SU-DHL-6 (cell line): ENCODE measurements at regions not wholly inside any gene's neighbourhood (a gene's known extent, or its start where the extent isn't known, plus 50 kb on each side); places are given as distances from the start of the nearest gene placed in this dataset.

Source experiments
- CTCF ChIP-seq: fragments of 200-600 bp; sonication (generic); IDR thresholded peaks from one replicate; pipeline ENCODE4 v1.5.1; 2017; ENCODE audit warnings: antibody characterized with exemption, mild to moderate bottlenecking, low read length, moderate library complexity; ENCODE audit not compliant: insufficient read depth, poor library complexity, severe bottlenecking
- EZH2phosphoT487 ChIP-seq: fragments of 200-600 bp; sonication (generic), shearing (Covaris generic); conservative IDR thresholded peaks from 2 replicates; pipeline ENCODE4 v1.6.1; 2018; ENCODE audit warnings: mild to moderate bottlenecking, antibody characterized with exemption, low read length, moderate library complexity, mixed read lengths

- TF ChIP-seq CTCF (no peak), EZH2phosphoT487 (no peak)
Observed at GRCh38 chr4:180657881-180658280, 1585.3 kb upstream of the TENM3 start.
